ENCODE measurements at regions not wholly inside any gene's neighbourhood (a gene's known extent, or its start where the extent isn't known, plus 50 kb on each side); places are given as distances from the start of the nearest gene placed in this dataset.

DNA sequence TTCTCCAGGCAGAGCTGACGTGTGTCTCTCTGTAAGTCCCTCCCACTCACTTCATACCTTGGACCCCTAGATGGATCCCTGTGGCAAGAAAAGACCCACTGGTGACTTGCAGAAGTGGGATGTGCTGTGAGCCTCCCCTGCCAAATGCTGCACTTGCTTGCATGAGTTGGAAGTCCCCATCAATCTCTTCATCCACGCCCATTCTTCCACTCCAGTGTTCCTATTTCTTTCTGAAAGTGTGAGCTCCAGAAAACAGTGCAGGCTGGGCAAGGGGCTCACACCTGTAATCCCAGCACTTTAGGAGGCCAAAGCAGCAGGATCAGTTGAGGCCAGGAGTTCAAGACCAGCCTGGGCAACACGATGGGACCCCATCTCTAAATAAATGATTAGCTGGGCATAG, 254.1 kb upstream of the IRF2BP2 start:
- TF ChIP-seq, protein P1, sequence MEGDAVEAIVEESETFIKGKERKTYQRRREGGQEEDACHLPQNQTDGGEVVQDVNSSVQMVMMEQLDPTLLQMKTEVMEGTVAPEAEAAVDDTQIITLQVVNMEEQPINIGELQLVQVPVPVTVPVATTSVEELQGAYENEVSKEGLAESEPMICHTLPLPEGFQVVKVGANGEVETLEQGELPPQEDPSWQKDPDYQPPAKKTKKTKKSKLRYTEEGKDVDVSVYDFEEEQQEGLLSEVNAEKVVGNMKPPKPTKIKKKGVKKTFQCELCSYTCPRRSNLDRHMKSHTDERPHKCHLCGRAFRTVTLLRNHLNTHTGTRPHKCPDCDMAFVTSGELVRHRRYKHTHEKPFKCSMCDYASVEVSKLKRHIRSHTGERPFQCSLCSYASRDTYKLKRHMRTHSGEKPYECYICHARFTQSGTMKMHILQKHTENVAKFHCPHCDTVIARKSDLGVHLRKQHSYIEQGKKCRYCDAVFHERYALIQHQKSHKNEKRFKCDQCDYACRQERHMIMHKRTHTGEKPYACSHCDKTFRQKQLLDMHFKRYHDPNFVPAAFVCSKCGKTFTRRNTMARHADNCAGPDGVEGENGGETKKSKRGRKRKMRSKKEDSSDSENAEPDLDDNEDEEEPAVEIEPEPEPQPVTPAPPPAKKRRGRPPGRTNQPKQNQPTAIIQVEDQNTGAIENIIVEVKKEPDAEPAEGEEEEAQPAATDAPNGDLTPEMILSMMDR (conservative IDR thresholded peaks at IDR 0.05; ENCODE audit: control insufficient read depth, insufficient read depth, low read depth, low read length), result no peak
- no peak overlapping the region for H3K4me3 ChIP-seq (ENCODE audit: control insufficient read depth, low read depth, low read length)
- no peak for DNase-seq (ENCODE audit: low read depth)

DNA sequence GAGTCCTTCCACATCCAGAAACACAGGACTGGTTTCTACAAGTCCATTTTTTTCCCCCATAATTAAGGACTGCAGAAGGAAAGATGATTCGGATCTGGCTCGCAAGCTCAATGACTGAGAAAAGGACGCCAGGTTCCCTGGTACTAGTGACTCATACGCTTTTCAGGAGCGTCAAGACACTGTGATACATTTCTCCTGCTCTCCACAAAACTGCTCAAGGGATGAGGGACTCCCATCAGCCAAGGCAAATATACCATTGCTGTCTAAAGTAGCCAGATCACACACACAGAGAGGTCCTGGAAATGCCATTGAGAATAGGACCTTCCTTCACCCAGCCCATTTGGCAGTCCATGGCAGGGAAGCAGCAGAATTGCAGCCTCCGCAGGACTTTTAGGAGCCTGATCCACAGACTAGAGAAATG, 253.6 kb upstream of the IRF2BP2 start:
- TF ChIP-seq, protein P1 (conservative IDR thresholded peaks at IDR 0.05; ENCODE audit: control insufficient read depth, insufficient read depth, low read depth, low read length), result no peak
- DNase-seq (ENCODE audit: low read depth), result peak; percentile 92
- H3K4me3 ChIP-seq (ENCODE audit: control insufficient read depth, low read depth, low read length), result no peak overlapping the region

DNA sequence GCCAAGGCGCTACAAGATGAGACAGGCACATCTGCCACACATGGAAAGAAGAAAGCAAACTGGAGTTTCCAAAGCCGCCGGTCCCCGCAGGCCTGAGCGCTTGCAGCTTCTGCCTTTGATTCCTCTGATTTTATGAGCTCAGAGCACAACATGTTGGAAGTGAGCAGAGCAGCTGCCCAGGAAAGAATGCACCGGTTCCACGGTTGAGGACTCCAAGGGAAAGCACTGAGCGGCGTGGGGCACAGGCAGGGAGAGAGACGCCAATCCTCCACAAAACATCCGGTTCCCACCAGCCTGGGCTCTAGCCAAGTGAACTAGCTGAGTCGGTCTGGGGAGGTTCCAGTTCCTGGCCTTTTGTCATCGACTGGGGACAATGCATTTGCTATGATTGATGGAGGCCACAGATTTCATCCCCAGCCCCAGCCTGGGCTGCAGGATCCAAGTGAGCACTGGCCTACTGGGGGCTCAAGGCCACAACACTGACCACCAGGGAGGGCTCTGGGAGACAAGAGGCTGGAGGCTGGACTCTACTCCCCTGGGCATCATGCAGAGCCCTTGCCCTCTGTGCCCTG, 253.1 kb upstream of the IRF2BP2 start:
- TF ChIP-seq, protein P1 (conservative IDR thresholded peaks at IDR 0.05; ENCODE audit: control insufficient read depth, insufficient read depth, low read depth, low read length), result no peak
- H3K4me3 ChIP-seq (ENCODE audit: control insufficient read depth, low read depth, low read length), result no peak overlapping the region
- DNase-seq (ENCODE audit: low read depth), result peak; percentile 72

DNA sequence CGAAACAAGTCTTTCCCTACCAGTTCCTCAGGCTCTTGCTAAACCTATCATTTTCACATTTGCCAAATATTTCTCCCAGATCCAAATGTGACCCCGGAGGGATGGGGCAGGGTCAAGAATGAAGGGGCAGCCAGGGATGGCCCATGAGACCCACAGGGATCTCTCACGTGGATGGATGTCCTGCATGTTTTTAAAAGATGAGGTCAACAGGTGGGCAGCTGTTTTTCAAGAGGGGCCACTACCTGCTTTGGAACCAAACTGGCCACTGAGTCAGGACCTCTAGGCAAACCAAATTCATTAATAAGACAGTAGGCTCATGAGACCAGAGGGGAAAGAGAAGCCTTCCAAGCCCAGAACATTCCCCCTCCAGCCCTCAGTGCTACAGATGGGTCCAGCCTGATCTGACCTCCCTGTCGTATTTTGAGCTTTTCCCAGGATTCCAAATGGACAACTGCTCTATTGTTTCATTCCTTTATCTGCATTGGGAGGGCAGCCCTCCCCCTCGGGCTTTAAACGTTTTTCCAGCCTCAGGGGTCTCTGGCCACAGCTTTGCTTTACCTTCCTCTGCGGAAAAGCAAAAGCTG, 252.5 kb upstream of the IRF2BP2 start:
- no peak for DNase-seq (ENCODE audit: low read depth)
- TF ChIP-seq, protein P1 (conservative IDR thresholded peaks at IDR 0.05; ENCODE audit: control insufficient read depth, insufficient read depth, low read depth, low read length), result no peak
- no peak overlapping the region for H3K4me3 ChIP-seq (ENCODE audit: control insufficient read depth, low read depth, low read length)

DNA sequence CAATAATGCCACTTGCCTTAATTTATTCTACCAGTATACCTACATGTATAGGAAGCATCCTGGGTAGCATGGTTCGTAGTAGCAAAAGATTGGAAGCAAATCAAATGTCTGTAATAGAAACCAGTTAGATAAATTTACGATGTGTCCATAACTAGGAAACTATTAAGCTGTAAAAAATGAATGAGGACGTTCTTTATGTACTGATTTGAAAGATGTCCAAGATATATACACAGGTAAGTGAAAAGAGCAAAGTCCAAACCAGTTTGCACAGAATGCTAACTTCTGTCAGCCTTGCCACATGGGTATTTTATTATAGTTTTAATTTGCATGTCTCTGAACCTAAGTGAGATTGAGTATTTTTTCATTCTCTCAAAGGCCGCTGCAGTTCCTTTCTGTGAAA, 251.8 kb upstream of the IRF2BP2 start:
- no peak for DNase-seq (ENCODE audit: low read depth)
- H3K4me3 ChIP-seq (ENCODE audit: control insufficient read depth, low read depth, low read length), result no peak overlapping the region
- TF ChIP-seq, protein P1 (conservative IDR thresholded peaks at IDR 0.05; ENCODE audit: control insufficient read depth, insufficient read depth, low read depth, low read length), result no peak

DNA sequence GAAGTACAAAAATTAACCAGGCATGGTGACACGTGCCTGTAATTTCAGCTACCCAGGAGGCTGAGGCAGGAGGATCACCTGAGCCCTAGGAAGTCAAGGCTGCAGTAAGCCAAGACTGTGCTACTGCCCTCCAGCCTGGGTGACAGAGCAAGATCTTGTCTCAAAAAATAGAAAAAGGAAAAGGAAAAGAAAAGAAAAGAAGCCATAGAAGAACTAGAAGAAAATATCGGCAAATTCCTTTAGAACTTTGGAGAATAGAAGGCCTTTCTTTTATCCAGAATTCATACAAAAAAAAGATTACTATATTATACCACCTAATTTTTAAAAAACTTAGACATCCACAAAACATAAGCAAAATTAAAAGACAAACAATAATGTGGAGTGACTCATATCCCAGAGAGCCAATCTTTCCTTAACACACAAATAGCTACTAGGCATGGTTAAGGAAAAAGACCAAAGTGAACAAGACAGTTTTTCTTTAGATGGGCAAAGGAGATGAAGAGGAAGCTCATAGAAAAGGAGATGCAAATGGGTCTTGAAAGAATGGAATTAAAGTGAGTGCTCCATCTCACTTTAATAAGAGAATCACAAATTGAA, 251.1 kb upstream of the IRF2BP2 start:
- TF ChIP-seq, protein P1 (conservative IDR thresholded peaks at IDR 0.05; ENCODE audit: control insufficient read depth, insufficient read depth, low read depth, low read length), result no peak
- DNase-seq (ENCODE audit: low read depth), result no peak
- no peak overlapping the region for H3K4me3 ChIP-seq (ENCODE audit: control insufficient read depth, low read depth, low read length)

Measured in fibroblast of mammary gland (primary cell).